Fibroblast of villous mesenchyme (primary cell): ENCODE measurements at regions not wholly inside any gene's neighbourhood (a gene's known extent, or its start where the extent isn't known, plus 50 kb on each side); places are given as distances from the start of the nearest gene placed in this dataset.

Source experiments
- DNase-seq: peaks from one replicate; pipeline ENCODE4 v3.0.0-alpha.2; 2010; ENCODE audit warnings: low read depth
- H3K4me3 ChIP-seq: 2 replicates; pipeline ENCODE4 v1.5.1; 2011; ENCODE audit warnings: low read depth, mild to moderate bottlenecking, low read length
- CTCF ChIP-seq: IDR thresholded peaks from 2 replicates; pipeline ENCODE4 v1.5.1; 2012; ENCODE audit warnings: low read depth, mild to moderate bottlenecking, low read length; ENCODE audit not compliant: insufficient read depth

- H3K4me3 ChIP-seq: no peak overlapping the region
- no peak for TF ChIP-seq CTCF
- no peak for DNase-seq
Observed at GRCh38 chrX:4263030-4263803, 549.8 kb upstream of the PRKX start.

- no peak for TF ChIP-seq CTCF
- DNase-seq: no peak
- H3K4me3 ChIP-seq: no peak overlapping the region
Observed at GRCh38 chrX:4253092-4253491, 539.6 kb upstream of the PRKX start.

- H3K4me3 ChIP-seq: no peak overlapping the region
- DNase-seq: no peak
- TF ChIP-seq CTCF: no peak
Observed at GRCh38 chrX:4249401-4249800, 536.0 kb upstream of the PRKX start.

GRCh38 chrX:4243759-4244158 lies 530.3 kb upstream of the PRKX start:
- no peak for TF ChIP-seq CTCF
- H3K4me3 ChIP-seq: no peak overlapping the region
- no peak for DNase-seq

- no peak for TF ChIP-seq CTCF
- no peak overlapping the region for H3K4me3 ChIP-seq
- no peak for DNase-seq
Observed at GRCh38 chrX:4240541-4241194, 527.2 kb upstream of the PRKX start.

GRCh38 chrX:4239650-4240540 lies 526.4 kb upstream of the PRKX start:
- DNase-seq: no peak
- TF ChIP-seq CTCF: no peak
- H3K4me3 ChIP-seq: no peak overlapping the region
